Smooth muscle cell (in vitro differentiated cells): ENCODE measurements at regions not wholly inside any gene's neighbourhood (a gene's known extent, or its start where the extent isn't known, plus 50 kb on each side); places are given as distances from the start of the nearest gene placed in this dataset.

Experiments used
- DNase-seq: peaks from one replicate; lab custom pipeline; 2025; ENCODE audit not compliant: unreplicated experiment; lab: John Stamatoyannopoulos, UW
- H2AFZ ChIP-seq: fragments of 200-600 bp; sonication (generic); 2 replicates; pipeline ENCODE4 v1.6.0; 2016; ENCODE audit warnings: antibody characterized with exemption, low read depth, mild to moderate bottlenecking
- H3F3A ChIP-seq: fragments of 200-600 bp; sonication (generic); 2 replicates; pipeline ENCODE4 v1.6.0; 2017; ENCODE audit warnings: antibody characterized with exemption, low read depth
- H3K27ac ChIP-seq: fragments of 200-600 bp; sonication (generic); 2 replicates; pipeline ENCODE4 v1.5.1; 2016; ENCODE audit warnings: low read depth, mild to moderate bottlenecking
- H3K27me3 ChIP-seq: fragments of 200-600 bp; sonication (generic); 2 replicates; pipeline ENCODE4 v1.6.1; 2016; ENCODE audit warnings: low read depth, mild to moderate bottlenecking
- H3K36me3 ChIP-seq: fragments of 200-600 bp; sonication (generic); 2 replicates; pipeline ENCODE4 v1.5.1; 2016; ENCODE audit warnings: low read depth
- H3K4me1 ChIP-seq: fragments of 200-600 bp; sonication (generic); 2 replicates; pipeline ENCODE4 v1.5.1; 2016; ENCODE audit warnings: low read depth
- H3K4me2 ChIP-seq: fragments of 200-600 bp; sonication (generic); 2 replicates; pipeline ENCODE4 v1.6.0; 2016; ENCODE audit warnings: mild to moderate bottlenecking
- H3K4me3 ChIP-seq: fragments of 200-600 bp; sonication (generic); 2 replicates; pipeline ENCODE4 v1.5.1; 2016; ENCODE audit warnings: mild to moderate bottlenecking
- H3K79me2 ChIP-seq: fragments of 200-600 bp; sonication (generic); 2 replicates; pipeline ENCODE4 v1.6.0; 2016; ENCODE audit warnings: low read depth, mild to moderate bottlenecking
- H3K9ac ChIP-seq: fragments of 200-600 bp; sonication (generic); 2 replicates; pipeline ENCODE4 v1.6.0; 2016; ENCODE audit warnings: low read depth
- H3K9me3 ChIP-seq: fragments of 200-600 bp; sonication (generic); replicated peaks from 2 replicates; pipeline ENCODE4 v1.5.1; 2016; ENCODE audit warnings: low read depth
- H4K20me1 ChIP-seq: fragments of 200-600 bp; sonication (generic); 2 replicates; pipeline ENCODE4 v1.6.0; 2016; ENCODE audit warnings: low read depth
- CTCF ChIP-seq: fragments of 200-600 bp; sonication (generic); IDR thresholded peaks from 2 replicates; pipeline ENCODE4 v1.5.1; 2017; ENCODE audit warnings: borderline replicate concordance, mild to moderate bottlenecking, antibody characterized with exemption; ENCODE audit not compliant: insufficient read depth, poor library complexity, severe bottlenecking
- WGBS: methylation state at CpG from one replicate; pipeline ENCODE4 v1.1.7; 2016; ENCODE audit warnings: low lambda C conversion rate; 5-methylcytosine and 5-hydroxymethylcytosine counted together

GRCh38 chr17:5883775-5884665 lies 186.2 kb upstream of the WSCD1 start:
- DNase-seq = no peak
- no peaks in the 10 kb centered on the region for H3K36me3 ChIP-seq
- 84% methylated on average over 13 of the region's 13 CpGs for WGBS
- no peaks in the 10 kb centered on the region for H3K27me3 ChIP-seq
- H3K9me3 ChIP-seq = no peaks in the 10 kb centered on the region
- H3K9ac ChIP-seq = no peak overlapping the region
- no peak overlapping the region for H3K4me2 ChIP-seq
- no peak overlapping the region for H3K4me3 ChIP-seq
- H3K4me1 ChIP-seq = no peaks in the 10 kb centered on the region
- H4K20me1 ChIP-seq = no peaks in the 10 kb centered on the region
- no peaks in the 10 kb centered on the region for H3F3A ChIP-seq
- H3K27ac ChIP-seq = no peak overlapping the region
- no peak for TF ChIP-seq CTCF
- no peaks in the 10 kb centered on the region for H3K79me2 ChIP-seq
- no peak overlapping the region for H2AFZ ChIP-seq

DNA sequence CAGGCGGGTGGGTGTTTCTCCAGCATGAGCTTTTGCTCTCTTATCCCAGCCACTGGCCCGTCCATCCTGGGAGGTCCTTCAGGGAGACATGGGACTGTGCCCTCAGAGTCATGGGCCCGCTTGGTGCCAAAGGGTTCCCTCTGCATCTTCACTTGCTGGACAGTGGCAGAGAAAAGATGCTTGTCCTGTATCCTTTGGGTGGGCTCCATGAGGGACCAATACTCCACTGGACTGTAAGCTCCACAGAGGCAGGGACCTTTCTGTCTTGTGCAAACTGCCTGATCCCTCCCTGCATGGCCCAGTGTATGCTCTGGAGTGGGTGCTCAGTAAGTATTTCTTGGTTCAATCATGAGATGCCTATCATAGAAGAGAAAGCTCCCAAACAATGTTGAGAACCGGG lies 184.8 kb upstream of the WSCD1 start:
- no peaks in the 10 kb centered on the region for H3K27me3 ChIP-seq
- H3F3A ChIP-seq = no peaks in the 10 kb centered on the region
- H3K4me2 ChIP-seq = no peak overlapping the region
- no peak overlapping the region for H2AFZ ChIP-seq
- H3K27ac ChIP-seq = no peak overlapping the region
- 87% methylated on average over 4 of the region's 4 CpGs for WGBS
- H4K20me1 ChIP-seq = no peaks in the 10 kb centered on the region
- no peaks in the 10 kb centered on the region for H3K36me3 ChIP-seq
- H3K9ac ChIP-seq = no peak overlapping the region
- DNase-seq = no peak
- no peaks in the 10 kb centered on the region for H3K9me3 ChIP-seq
- no peaks in the 10 kb centered on the region for H3K79me2 ChIP-seq
- no peak overlapping the region for H3K4me3 ChIP-seq
- no peaks in the 10 kb centered on the region for H3K4me1 ChIP-seq
- no peak for TF ChIP-seq CTCF

- Histone ChIP-seq H3K4me2 (no peak overlapping the region), H3K9ac (no peak overlapping the region), H3K79me2 (no peaks in the 10 kb centered on the region), H3K4me3 (no peak overlapping the region), H3K4me1 (peaks cover 4% of the 10 kb centered on the region), H3K27me3 (no peaks in the 10 kb centered on the region), H2AFZ (no peak overlapping the region), H3F3A (no peaks in the 10 kb centered on the region), H4K20me1 (no peaks in the 10 kb centered on the region), H3K27ac (no peak overlapping the region), H3K9me3 (no peaks in the 10 kb centered on the region), H3K36me3 (no peaks in the 10 kb centered on the region)
- DNase-seq = no peak
- WGBS = 59% methylated on average over 2 of the region's 2 CpGs
- TF ChIP-seq CTCF = no peak
These were observed 181.4 kb upstream of the WSCD1 start for GRCh38 chr17:5888811-5889210.
